ENCODE measurements at regions not wholly inside any gene's neighbourhood (a gene's known extent, or its start where the extent isn't known, plus 50 kb on each side); places are given as distances from the start of the nearest gene placed in this dataset.
"Not testable (repeated sequence)": the region's sequence is repeated elsewhere in the genome, so short reads cannot be mapped to it uniquely, and the experiment has no call there.

DNA sequence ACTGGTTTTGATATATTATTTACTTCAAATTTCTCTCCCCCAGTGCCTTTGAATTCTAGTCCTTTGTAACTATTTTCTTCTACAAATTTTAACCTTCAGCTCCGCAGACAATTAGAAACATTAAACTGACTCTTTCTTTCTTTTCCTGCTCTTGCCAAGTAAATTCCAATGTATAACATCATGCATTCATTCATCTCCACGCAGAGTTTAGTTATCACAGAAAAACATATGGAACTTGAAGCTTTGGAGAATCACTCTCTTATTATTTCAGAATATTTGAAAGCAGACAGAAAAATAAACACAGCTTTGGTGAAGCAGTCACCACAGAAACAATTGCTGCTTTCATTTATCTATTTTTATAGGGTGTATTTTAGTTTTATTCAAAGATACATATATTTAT lies 778.7 kb upstream of the CDH8 start:
- Histone ChIP-seq H3K79me2 (ENCODE audit: low read length) (no peaks in the 10 kb centered on the region), H3K4me2 (ENCODE audit: low read depth, low read length) (no peak overlapping the region), H3K36me3 (replicated peaks; ENCODE audit: insufficient read depth, low read length) (no peaks in the 10 kb centered on the region), H3F3A (ENCODE audit: insufficient read depth, low read length) (no peaks in the 10 kb centered on the region), H3K4me1 (ENCODE audit: low read length) (no peaks in the 10 kb centered on the region), H3K9me2 (replicated peaks; ENCODE audit: insufficient read depth, low read length) (no peaks in the 10 kb centered on the region), H4K20me1 (ENCODE audit: insufficient read depth, low read length) (no peaks in the 10 kb centered on the region), H2AFZ (ENCODE audit: low read length) (no peak overlapping the region), H3K4me3 (ENCODE audit: low read length) (no peak overlapping the region), H3K27ac (ENCODE audit: low read length) (no peak overlapping the region), H3K9ac (ENCODE audit: low read length) (no peak overlapping the region), H3K27me3 (replicated peaks; ENCODE audit: insufficient read depth, low read length) (no peaks in the 10 kb centered on the region), H3K9me3 (replicated peaks; ENCODE audit: insufficient read depth, low read length) (no peaks in the 10 kb centered on the region)
- TF ChIP-seq EZH2 (optimal IDR thresholded peaks at IDR 0.05; ENCODE audit: low read depth, low read length): no peak
- no peak for TF ChIP-seq EZH2phosphoT487 (IDR thresholded peaks at IDR 0.05; ENCODE audit: low read length)
- no peak for DNase-seq

GRCh38 chr16:62805221-62805857 lies 769.1 kb upstream of the CDH8 start:
- DNase-seq: no peak
- H3K9me2 ChIP-seq (replicated peaks; ENCODE audit: insufficient read depth, low read length): no peaks in the 10 kb centered on the region
- no peaks in the 10 kb centered on the region for H4K20me1 ChIP-seq (ENCODE audit: insufficient read depth, low read length)
- H3K4me2 ChIP-seq (ENCODE audit: low read depth, low read length): no peak overlapping the region
- H3F3A ChIP-seq (ENCODE audit: insufficient read depth, low read length): no peaks in the 10 kb centered on the region
- no peaks in the 10 kb centered on the region for H3K27me3 ChIP-seq (replicated peaks; ENCODE audit: insufficient read depth, low read length)
- H3K4me1 ChIP-seq (ENCODE audit: low read length): no peaks in the 10 kb centered on the region
- H3K4me3 ChIP-seq (ENCODE audit: low read length): no peak overlapping the region
- TF ChIP-seq CTCF (IDR thresholded peaks at IDR 0.05; ENCODE audit: low read length) (no peak), EZH2 (optimal IDR thresholded peaks at IDR 0.05; ENCODE audit: low read depth, low read length) (no peak), EZH2phosphoT487 (IDR thresholded peaks at IDR 0.05; ENCODE audit: low read length) (no peak)
- no peak overlapping the region for H3K27ac ChIP-seq (ENCODE audit: low read length)
- H3K36me3 ChIP-seq (replicated peaks; ENCODE audit: insufficient read depth, low read length): no peaks in the 10 kb centered on the region
- no peaks in the 10 kb centered on the region for H3K79me2 ChIP-seq (ENCODE audit: low read length)
- no peaks in the 10 kb centered on the region for H3K9me3 ChIP-seq (replicated peaks; ENCODE audit: insufficient read depth, low read length)
- no peak overlapping the region for H2AFZ ChIP-seq (ENCODE audit: low read length)
- no peak overlapping the region for H3K9ac ChIP-seq (ENCODE audit: low read length)

DNA sequence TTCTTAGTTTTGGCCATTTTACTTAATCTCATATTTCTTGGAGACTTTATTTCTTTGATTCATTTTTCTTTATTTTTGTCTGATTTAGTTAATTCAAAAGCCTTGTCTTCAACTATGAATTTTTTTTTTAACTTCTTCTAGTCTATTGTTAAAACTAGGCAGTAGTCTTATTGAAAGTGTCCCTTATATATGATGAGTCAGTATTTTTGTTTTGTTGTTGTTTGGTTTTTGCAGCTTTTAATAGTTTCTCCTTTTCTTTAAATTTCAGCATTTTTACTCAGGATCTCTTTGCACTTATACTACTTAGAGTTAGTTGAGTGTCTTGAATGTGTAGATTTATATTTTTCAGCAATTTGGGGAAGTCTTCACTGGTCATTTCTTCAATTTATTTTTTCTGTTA lies 758.5 kb upstream of the CDH8 start:
- Histone ChIP-seq H4K20me1 (ENCODE audit: insufficient read depth, low read length) (no peaks in the 10 kb centered on the region), H3F3A (ENCODE audit: insufficient read depth, low read length) (no peaks in the 10 kb centered on the region), H3K4me2 (ENCODE audit: low read depth, low read length) (no peak overlapping the region), H3K9ac (ENCODE audit: low read length) (no peak overlapping the region), H3K79me2 (ENCODE audit: low read length) (no peaks in the 10 kb centered on the region), H2AFZ (ENCODE audit: low read length) (no peak overlapping the region), H3K36me3 (replicated peaks; ENCODE audit: insufficient read depth, low read length) (no peaks in the 10 kb centered on the region), H3K9me3 (replicated peaks; ENCODE audit: insufficient read depth, low read length) (no peaks in the 10 kb centered on the region), H3K27me3 (replicated peaks; ENCODE audit: insufficient read depth, low read length) (no peaks in the 10 kb centered on the region), H3K27ac (ENCODE audit: low read length) (no peak overlapping the region), H3K4me1 (ENCODE audit: low read length) (no peaks in the 10 kb centered on the region), H3K9me2 (replicated peaks; ENCODE audit: insufficient read depth, low read length) (no peaks in the 10 kb centered on the region), H3K4me3 (ENCODE audit: low read length) (no peak overlapping the region)
- no peak for DNase-seq
- TF ChIP-seq EZH2 (optimal IDR thresholded peaks at IDR 0.05; ENCODE audit: low read depth, low read length): no peak

- not testable (repeated sequence) for DNase-seq; H3F3A ChIP-seq (ENCODE audit: insufficient read depth, low read length); H2AFZ ChIP-seq (ENCODE audit: low read length); H3K9ac ChIP-seq (ENCODE audit: low read length); H3K27me3 ChIP-seq (replicated peaks; ENCODE audit: insufficient read depth, low read length); H3K9me2 ChIP-seq (replicated peaks; ENCODE audit: insufficient read depth, low read length); H3K4me3 ChIP-seq (ENCODE audit: low read length); H3K27ac ChIP-seq (ENCODE audit: low read length); H3K79me2 ChIP-seq (ENCODE audit: low read length); H3K4me2 ChIP-seq (ENCODE audit: low read depth, low read length); H3K9me3 ChIP-seq (replicated peaks; ENCODE audit: insufficient read depth, low read length); H3K36me3 ChIP-seq (replicated peaks; ENCODE audit: insufficient read depth, low read length); H4K20me1 ChIP-seq (ENCODE audit: insufficient read depth, low read length); H3K4me1 ChIP-seq (ENCODE audit: low read length)
These were observed 743.8 kb upstream of the CDH8 start for GRCh38 chr16:62780081-62780480.

GRCh38 chr16:62764572-62764971 lies 728.3 kb upstream of the CDH8 start:
- H3K9me2 ChIP-seq (replicated peaks; ENCODE audit: insufficient read depth, low read length): no peaks in the 10 kb centered on the region
- no peak overlapping the region for H3K4me2 ChIP-seq (ENCODE audit: low read depth, low read length)
- no peak overlapping the region for H3K27ac ChIP-seq (ENCODE audit: low read length)
- no peaks in the 10 kb centered on the region for H3K36me3 ChIP-seq (replicated peaks; ENCODE audit: insufficient read depth, low read length)
- no peaks in the 10 kb centered on the region for H3K27me3 ChIP-seq (replicated peaks; ENCODE audit: insufficient read depth, low read length)
- H3K4me1 ChIP-seq (ENCODE audit: low read length): no peaks in the 10 kb centered on the region
- no peaks in the 10 kb centered on the region for H4K20me1 ChIP-seq (ENCODE audit: insufficient read depth, low read length)
- no peaks in the 10 kb centered on the region for H3K9me3 ChIP-seq (replicated peaks; ENCODE audit: insufficient read depth, low read length)
- DNase-seq: no peak
- no peaks in the 10 kb centered on the region for H3K79me2 ChIP-seq (ENCODE audit: low read length)
- no peak overlapping the region for H3K4me3 ChIP-seq (ENCODE audit: low read length)
- no peaks in the 10 kb centered on the region for H3F3A ChIP-seq (ENCODE audit: insufficient read depth, low read length)
- TF ChIP-seq EZH2phosphoT487 (IDR thresholded peaks at IDR 0.05; ENCODE audit: low read length) (no peak), EZH2 (optimal IDR thresholded peaks at IDR 0.05; ENCODE audit: low read depth, low read length) (no peak), CTCF (IDR thresholded peaks at IDR 0.05; ENCODE audit: low read length) (no peak)
- no peak overlapping the region for H3K9ac ChIP-seq (ENCODE audit: low read length)
- H2AFZ ChIP-seq (ENCODE audit: low read length): no peak overlapping the region
